WTC11 (cell line): ENCODE measurements at regions not wholly inside any gene's neighbourhood (a gene's known extent, or its start where the extent isn't known, plus 50 kb on each side); places are given as distances from the start of the nearest gene placed in this dataset.

ENCODE experiments used
- ATF1 ChIP-seq: sonication (generic); formaldehyde crosslinking; IDR thresholded peaks from 2 replicates; pipeline ENCODE4 v1.8.1; 2023; ENCODE audit warnings: mild to moderate bottlenecking, moderate library complexity, missing genetic modification reagents
- CREB1 ChIP-seq: sonication (generic); formaldehyde crosslinking; IDR thresholded peaks from 2 replicates; pipeline ENCODE4 v1.8.0; 2023; ENCODE audit warnings: mild to moderate bottlenecking, missing genetic modification reagents
- CREM ChIP-seq: sonication (generic); formaldehyde crosslinking; IDR thresholded peaks from 2 replicates; pipeline ENCODE4 v1.8.1; 2022; ENCODE audit warnings: mild to moderate bottlenecking, missing genetic modification reagents, moderate library complexity
- JUN ChIP-seq: sonication (generic); formaldehyde crosslinking; IDR thresholded peaks from 2 replicates; pipeline ENCODE4 v1.8.0; 2023; ENCODE audit warnings: mild to moderate bottlenecking, missing genetic modification reagents
- NR1H2 ChIP-seq: sonication (generic); formaldehyde crosslinking; IDR thresholded peaks from 2 replicates; pipeline ENCODE4 v1.9.0; 2021; ENCODE audit warnings: mild to moderate bottlenecking, moderate library complexity, missing genetic modification reagents
- ZNF138 ChIP-seq: sonication (generic); formaldehyde crosslinking; conservative IDR thresholded peaks from 2 replicates; pipeline ENCODE4 v1.8.1; 2022; ENCODE audit warnings: mild to moderate bottlenecking, moderate library complexity, missing genetic modification reagents
- ZNF416 ChIP-seq: fragments of 250-450 bp; sonication (Bioruptor Pico); IDR thresholded peaks from 2 replicates; pipeline ENCODE4 v1.9.0; 2021; ENCODE audit warnings: mild to moderate bottlenecking, inconsistent platforms
- TF ChIP-seq, protein P1 (sequence below): fragments of 200-600 bp; IDR thresholded peaks from 2 replicates; pipeline ENCODE4 v1.8.0; 2022; ENCODE audit warnings: antibody characterized with exemption
- TF ChIP-seq, protein P2 (sequence below): sonication (generic); formaldehyde crosslinking; conservative IDR thresholded peaks from 2 replicates; pipeline ENCODE4 v1.8.1; 2022; ENCODE audit warnings: mild to moderate bottlenecking, missing genetic modification reagents
- TF ChIP-seq, protein P3 (sequence below): sonication (generic); formaldehyde crosslinking; IDR thresholded peaks from 2 replicates; pipeline ENCODE4 v1.8.1; 2023; ENCODE audit warnings: mild to moderate bottlenecking, missing genetic modification reagents, moderate library complexity

DNA sequence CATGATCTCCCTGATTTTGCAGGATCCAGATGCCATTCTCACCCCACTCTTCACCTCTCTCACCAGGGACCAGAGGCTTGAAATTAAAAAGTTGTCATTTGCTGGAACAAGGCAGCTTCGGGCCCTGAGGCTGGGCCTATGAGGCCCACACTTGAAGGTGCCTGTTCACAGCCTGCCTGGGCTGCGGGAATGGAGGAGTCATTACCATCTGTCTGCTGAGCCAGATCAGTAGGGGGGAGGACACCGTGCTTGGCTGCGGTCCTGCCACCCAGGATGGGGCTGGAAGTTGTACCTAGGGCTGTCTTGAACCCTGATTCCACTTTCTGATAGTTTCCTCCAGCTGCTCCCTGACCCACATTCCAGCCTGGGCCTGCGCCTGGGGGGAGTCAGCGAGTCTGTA lies 208.3 kb upstream of the N4BP1 start:
- TF ChIP-seq, protein P1, sequence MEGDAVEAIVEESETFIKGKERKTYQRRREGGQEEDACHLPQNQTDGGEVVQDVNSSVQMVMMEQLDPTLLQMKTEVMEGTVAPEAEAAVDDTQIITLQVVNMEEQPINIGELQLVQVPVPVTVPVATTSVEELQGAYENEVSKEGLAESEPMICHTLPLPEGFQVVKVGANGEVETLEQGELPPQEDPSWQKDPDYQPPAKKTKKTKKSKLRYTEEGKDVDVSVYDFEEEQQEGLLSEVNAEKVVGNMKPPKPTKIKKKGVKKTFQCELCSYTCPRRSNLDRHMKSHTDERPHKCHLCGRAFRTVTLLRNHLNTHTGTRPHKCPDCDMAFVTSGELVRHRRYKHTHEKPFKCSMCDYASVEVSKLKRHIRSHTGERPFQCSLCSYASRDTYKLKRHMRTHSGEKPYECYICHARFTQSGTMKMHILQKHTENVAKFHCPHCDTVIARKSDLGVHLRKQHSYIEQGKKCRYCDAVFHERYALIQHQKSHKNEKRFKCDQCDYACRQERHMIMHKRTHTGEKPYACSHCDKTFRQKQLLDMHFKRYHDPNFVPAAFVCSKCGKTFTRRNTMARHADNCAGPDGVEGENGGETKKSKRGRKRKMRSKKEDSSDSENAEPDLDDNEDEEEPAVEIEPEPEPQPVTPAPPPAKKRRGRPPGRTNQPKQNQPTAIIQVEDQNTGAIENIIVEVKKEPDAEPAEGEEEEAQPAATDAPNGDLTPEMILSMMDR = no peak
- TF ChIP-seq CREB1 (CRISPR knock-in tag) (no peak), ZNF416 (CRISPR knock-in tag) (no peak), ZNF138 (no peak), NR1H2 (no peak), JUN (CRISPR knock-in tag) (no peak), ATF1 (CRISPR knock-in tag) (no peak), CREM (no peak)
- TF ChIP-seq, protein P2, sequence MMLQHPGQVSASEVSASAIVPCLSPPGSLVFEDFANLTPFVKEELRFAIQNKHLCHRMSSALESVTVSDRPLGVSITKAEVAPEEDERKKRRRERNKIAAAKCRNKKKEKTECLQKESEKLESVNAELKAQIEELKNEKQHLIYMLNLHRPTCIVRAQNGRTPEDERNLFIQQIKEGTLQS (CRISPR knock-in tag) = no peak
- TF ChIP-seq, protein P3, sequence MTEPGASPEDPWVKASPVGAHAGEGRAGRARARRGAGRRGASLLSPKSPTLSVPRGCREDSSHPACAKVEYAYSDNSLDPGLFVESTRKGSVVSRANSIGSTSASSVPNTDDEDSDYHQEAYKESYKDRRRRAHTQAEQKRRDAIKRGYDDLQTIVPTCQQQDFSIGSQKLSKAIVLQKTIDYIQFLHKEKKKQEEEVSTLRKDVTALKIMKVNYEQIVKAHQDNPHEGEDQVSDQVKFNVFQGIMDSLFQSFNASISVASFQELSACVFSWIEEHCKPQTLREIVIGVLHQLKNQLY (CRISPR knock-in tag) = no peak
